ENCODE measurements at regions not wholly inside any gene's neighbourhood (a gene's known extent, or its start where the extent isn't known, plus 50 kb on each side); places are given as distances from the start of the nearest gene placed in this dataset.

- ChIA-PET POLR2A (no interaction called here), CTCF (interaction anchor here (1.4 kb wide), 1 partner anchor 100 kb away, joined by 3 read pairs; no protein-coding TSS in a partner anchor)
- TF ChIP-seq HEYL (CRISPR knock-in tag; IDR thresholded peaks at IDR 0.05): no peak
- no peak for TF ChIP-seq RAD21 (conservative IDR thresholded peaks at IDR 0.05 in 1 of 2, IDR thresholded peaks at IDR 0.05 in 1 of 2)
- TF ChIP-seq FOSL2 (IDR thresholded peaks at IDR 0.05): no peak
- no peak for TF ChIP-seq FOSL2 (CRISPR knock-in tag; IDR thresholded peaks at IDR 0.05)
- H3K9me3 ChIP-seq: no peaks in the 10 kb centered on the region
- no peak overlapping the region for H3K4me2 ChIP-seq
- WGBS (ENCODE audit: missing lambda C conversion rate): 40% methylated on average over 9 of the region's 9 CpGs
- no peak for DNase-seq (ENCODE audit: low read depth in 1 of 2, low spot score in 1 of 2)
- no peak overlapping the region for H3K4me3 ChIP-seq
- FAIRE-seq: no peak
- no peak overlapping the region for H3K27ac ChIP-seq
- no peaks in the 10 kb centered on the region for H3K4me1 ChIP-seq
- no peak for ATAC-seq
Observed at GRCh38 chr15:52976516-52977075, 186.5 kb upstream of the ONECUT1 start.

- no peaks in the 10 kb centered on the region for H3K4me1 ChIP-seq
- no peaks in the 10 kb centered on the region for H3K9me3 ChIP-seq
- WGBS (ENCODE audit: missing lambda C conversion rate): 19% methylated on average over 4 of the region's 4 CpGs
- DNase-seq (ENCODE audit: low read depth in 1 of 2, low spot score in 1 of 2): no peak
- no peak overlapping the region for H3K4me3 ChIP-seq
- H3K27ac ChIP-seq: no peak overlapping the region
- POLR2A ChIA-PET: no interaction called here
- ATAC-seq: no peak
- CTCF ChIA-PET: interaction anchor here (1.4 kb wide), 1 partner anchor 100 kb away, joined by 3 read pairs; no protein-coding TSS in a partner anchor
- no peak for TF ChIP-seq EHMT2 (IDR thresholded peaks at IDR 0.05; ENCODE audit: low read depth)
- no peak for TF ChIP-seq RNF2 (IDR thresholded peaks at IDR 0.05; ENCODE audit: borderline replicate concordance, low read depth)
- TF ChIP-seq TFCP2L1 (CRISPR knock-in tag; IDR thresholded peaks at IDR 0.05): no peak
- TF ChIP-seq POLR2AphosphoS2 (conservative IDR thresholded peaks at IDR 0.05; ENCODE audit: low read length): no peak
- no peak for TF ChIP-seq HES2 (IDR thresholded peaks at IDR 0.05)
- TF ChIP-seq JUN (IDR thresholded peaks at IDR 0.05): no peak
- TF ChIP-seq TP53 (CRISPR knock-in tag; IDR thresholded peaks at IDR 0.05): no peak
- no peak for TF ChIP-seq E2F6 (IDR thresholded peaks at IDR 0.05; ENCODE audit: borderline replicate concordance, low read depth)
- TF ChIP-seq HOXB5 (CRISPR knock-in tag; IDR thresholded peaks at IDR 0.05): no peak
- no peak for TF ChIP-seq RARB (CRISPR knock-in tag; IDR thresholded peaks at IDR 0.05)
- FAIRE-seq: no peak
- no peak overlapping the region for H3K4me2 ChIP-seq
Observed at GRCh38 chr15:52975941-52976449, 185.9 kb upstream of the ONECUT1 start.

GRCh38 chr15:52963865-52964264, 173.7 kb upstream of the ONECUT1 start:
- ATAC-seq: no peak
- ChIA-PET POLR2A (no interaction called here), CTCF (no interaction called here)
- TF ChIP-seq SREBF2 (IDR thresholded peaks at IDR 0.05): no peak
- TF ChIP-seq KDM1A (IDR thresholded peaks at IDR 0.05; ENCODE audit: low read depth): no peak
- TF ChIP-seq FOXS1 (CRISPR knock-in tag; IDR thresholded peaks at IDR 0.05): no peak
- TF ChIP-seq NFE2L2 (conservative IDR thresholded peaks at IDR 0.05; ENCODE audit: low read length): no peak
- TF ChIP-seq USF2 (IDR thresholded peaks at IDR 0.05): no peak
- TF ChIP-seq HOXA7 (CRISPR knock-in tag; IDR thresholded peaks at IDR 0.05): no peak
- no peak for TF ChIP-seq MYC (IDR thresholded peaks at IDR 0.05; ENCODE audit: borderline replicate concordance, low read length)
- no peak for TF ChIP-seq ZSCAN20 (CRISPR knock-in tag; IDR thresholded peaks at IDR 0.05)
- no peak for TF ChIP-seq FOSB (CRISPR knock-in tag; IDR thresholded peaks at IDR 0.05)
- TF ChIP-seq HOXB13 (CRISPR knock-in tag; IDR thresholded peaks at IDR 0.05; ENCODE audit: low read depth): no peak
- H3K4me2 ChIP-seq: no peak overlapping the region
- no peak overlapping the region for H3K4me3 ChIP-seq
- no peak for FAIRE-seq
- H3K27ac ChIP-seq: no peak overlapping the region
- no peaks in the 10 kb centered on the region for H3K4me1 ChIP-seq
- DNase-seq (ENCODE audit: low read depth in 1 of 2, low spot score in 1 of 2): no peak
- no peaks in the 10 kb centered on the region for H3K9me3 ChIP-seq
